Keratinocyte (primary cell): ENCODE measurements at regions not wholly inside any gene's neighbourhood (a gene's known extent, or its start where the extent isn't known, plus 50 kb on each side); places are given as distances from the start of the nearest gene placed in this dataset.

Experiments used
- CTCF ChIP-seq, 3 experiments: IDR thresholded peaks in 1 of 3; conservative IDR thresholded peaks in 1 of 3; optimal IDR thresholded peaks in 1 of 3; 2 replicates in 2 of 3; 3 replicates in 1 of 3; pipeline versions ENCODE3 to v1.5.1; 2011; ENCODE audit warnings: low read length in 3 of 3, mild to moderate bottlenecking in 3 of 3, moderate library complexity in 2 of 3, control low read depth in 1 of 3, inconsistent platforms in 1 of 3; ENCODE audit not compliant: insufficient read depth in 2 of 3; ENCODE audit errors: extremely low read depth in 1 of 3
- EZH2 ChIP-seq: IDR thresholded peaks from one replicate; pipeline ENCODE4 v1.6.1; 2012; ENCODE audit warnings: inconsistent platforms, mild to moderate bottlenecking, low read length, moderate library complexity

GRCh38 chr13:88649855-88650254 lies 978.7 kb downstream of the SLITRK5 start:
- TF ChIP-seq CTCF (optimal IDR thresholded peaks at IDR 0.05 in 1 of 3, IDR thresholded peaks at IDR 0.05 in 1 of 3, conservative IDR thresholded peaks at IDR 0.05 in 1 of 3; ENCODE audit: extremely low read depth in 1 of 3, insufficient read depth in 2 of 3, low read length in 3 of 3) (no peak), EZH2 (no peak)
